ENCODE measurements at regions not wholly inside any gene's neighbourhood (a gene's known extent, or its start where the extent isn't known, plus 50 kb on each side); places are given as distances from the start of the nearest gene placed in this dataset.

- TF ChIP-seq EZH2 (IDR thresholded peaks at IDR 0.05) = no peak
- no peak for TF ChIP-seq POLR2AphosphoS5 (IDR thresholded peaks at IDR 0.05; ENCODE audit: borderline replicate concordance, low read depth, low read length)
- TF ChIP-seq FOXP2 (optimal IDR thresholded peaks at IDR 0.05; ENCODE audit: control extremely low read depth, extremely low read length, insufficient read depth) = no peak
These were observed 183.0 kb downstream of the RAB11FIP2 start for GRCh38 chr10:117863771-117864170.
